ENCODE measurements at regions not wholly inside any gene's neighbourhood (a gene's known extent, or its start where the extent isn't known, plus 50 kb on each side); places are given as distances from the start of the nearest gene placed in this dataset.

DNA sequence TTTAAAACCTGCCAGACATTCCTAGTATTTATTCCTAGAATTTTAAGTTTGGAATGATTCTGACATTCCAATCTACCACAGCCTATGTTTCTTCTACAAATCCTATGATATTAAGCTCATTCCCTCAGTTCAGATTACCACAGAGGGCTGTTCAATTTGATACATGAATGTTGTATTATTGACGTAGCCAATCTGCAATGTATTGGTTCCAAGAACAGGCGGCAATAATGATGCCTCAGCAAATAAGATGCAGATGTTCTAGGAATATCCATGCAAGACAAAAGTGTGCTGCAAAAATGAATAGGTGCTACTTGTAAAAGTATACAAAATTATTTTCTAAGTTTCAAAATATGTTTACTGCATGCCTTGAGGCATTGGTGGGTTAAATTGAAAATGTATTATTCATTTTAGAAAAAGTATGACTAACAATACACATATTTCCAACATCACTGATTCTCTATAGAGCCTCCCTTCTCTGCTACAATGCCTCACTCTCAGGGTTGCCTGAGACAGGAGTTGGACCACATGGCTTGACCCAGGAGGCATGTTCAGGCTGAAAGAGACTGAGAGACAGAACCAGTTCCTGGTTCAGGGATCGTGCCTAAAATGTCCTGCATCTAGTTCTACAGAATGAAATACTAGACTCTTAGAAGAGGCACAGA lies 94.1 kb upstream of the CREB5 start:
- no peak for DNase-seq (ENCODE audit: extremely low read depth, low read depth)
- no peak overlapping the region for H3K4me3 ChIP-seq (replicated peaks; ENCODE audit: low read depth, low read length)
- TF ChIP-seq, protein P1, sequence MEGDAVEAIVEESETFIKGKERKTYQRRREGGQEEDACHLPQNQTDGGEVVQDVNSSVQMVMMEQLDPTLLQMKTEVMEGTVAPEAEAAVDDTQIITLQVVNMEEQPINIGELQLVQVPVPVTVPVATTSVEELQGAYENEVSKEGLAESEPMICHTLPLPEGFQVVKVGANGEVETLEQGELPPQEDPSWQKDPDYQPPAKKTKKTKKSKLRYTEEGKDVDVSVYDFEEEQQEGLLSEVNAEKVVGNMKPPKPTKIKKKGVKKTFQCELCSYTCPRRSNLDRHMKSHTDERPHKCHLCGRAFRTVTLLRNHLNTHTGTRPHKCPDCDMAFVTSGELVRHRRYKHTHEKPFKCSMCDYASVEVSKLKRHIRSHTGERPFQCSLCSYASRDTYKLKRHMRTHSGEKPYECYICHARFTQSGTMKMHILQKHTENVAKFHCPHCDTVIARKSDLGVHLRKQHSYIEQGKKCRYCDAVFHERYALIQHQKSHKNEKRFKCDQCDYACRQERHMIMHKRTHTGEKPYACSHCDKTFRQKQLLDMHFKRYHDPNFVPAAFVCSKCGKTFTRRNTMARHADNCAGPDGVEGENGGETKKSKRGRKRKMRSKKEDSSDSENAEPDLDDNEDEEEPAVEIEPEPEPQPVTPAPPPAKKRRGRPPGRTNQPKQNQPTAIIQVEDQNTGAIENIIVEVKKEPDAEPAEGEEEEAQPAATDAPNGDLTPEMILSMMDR (IDR thresholded peaks at IDR 0.05; ENCODE audit: low read depth, low read length, missing control alignments) = no peak

- H3K4me3 ChIP-seq (replicated peaks; ENCODE audit: low read depth, low read length) = no peak overlapping the region
- DNase-seq (ENCODE audit: extremely low read depth, low read depth) = no peak
- TF ChIP-seq, protein P1 (IDR thresholded peaks at IDR 0.05; ENCODE audit: low read depth, low read length, missing control alignments) = no peak
These were observed 88.5 kb upstream of the CREB5 start for GRCh38 chr7:28323833-28324232.

GRCh38 chr7:28328146-28328545 lies 84.2 kb upstream of the CREB5 start:
- TF ChIP-seq, protein P1 (IDR thresholded peaks at IDR 0.05; ENCODE audit: low read depth, low read length, missing control alignments) = no peak
- no peak for DNase-seq (ENCODE audit: extremely low read depth, low read depth)
- H3K4me3 ChIP-seq (replicated peaks; ENCODE audit: low read depth, low read length) = no peak overlapping the region

- no peak for DNase-seq (ENCODE audit: extremely low read depth, low read depth)
- TF ChIP-seq, protein P1 (IDR thresholded peaks at IDR 0.05; ENCODE audit: low read depth, low read length, missing control alignments) = no peak
- no peak overlapping the region for H3K4me3 ChIP-seq (replicated peaks; ENCODE audit: low read depth, low read length)
These were observed 83.3 kb upstream of the CREB5 start for GRCh38 chr7:28328822-28329660.

DNA sequence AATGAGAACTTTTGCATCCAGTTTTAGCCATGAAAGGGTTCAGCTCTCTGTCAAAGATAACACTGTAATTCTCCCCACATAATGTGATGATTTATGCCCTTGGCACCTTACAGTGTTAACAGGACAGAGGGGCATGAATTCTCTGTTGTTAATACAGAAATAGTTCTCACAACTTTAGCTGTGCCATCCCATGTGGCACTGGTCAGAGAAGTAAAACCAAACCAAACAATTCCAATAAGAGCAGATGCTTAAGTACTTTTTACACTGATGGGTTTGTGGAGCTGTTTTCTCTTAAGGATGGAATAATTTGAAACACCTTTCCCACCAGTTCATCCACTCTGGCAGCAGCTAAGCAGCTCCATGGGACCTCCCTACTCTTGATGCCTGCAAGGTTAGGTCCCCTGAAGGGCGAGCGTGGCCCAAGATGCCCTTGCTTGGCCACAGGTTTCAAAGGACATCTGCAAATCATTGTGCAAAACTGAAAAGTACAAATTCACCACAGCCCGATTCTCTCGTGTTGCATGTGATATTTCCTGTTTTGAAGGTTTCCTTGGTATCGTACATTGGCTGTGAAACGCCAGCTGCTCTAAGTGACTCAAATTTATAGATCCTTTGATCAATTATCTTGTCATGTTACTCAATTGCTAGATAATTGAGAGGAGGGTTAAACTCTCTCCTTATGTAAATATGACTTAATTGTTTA lies 82.5 kb upstream of the CREB5 start:
- H3K4me3 ChIP-seq (replicated peaks; ENCODE audit: low read depth, low read length) = no peak overlapping the region
- DNase-seq (ENCODE audit: extremely low read depth, low read depth) = peak; percentile 51

DNA sequence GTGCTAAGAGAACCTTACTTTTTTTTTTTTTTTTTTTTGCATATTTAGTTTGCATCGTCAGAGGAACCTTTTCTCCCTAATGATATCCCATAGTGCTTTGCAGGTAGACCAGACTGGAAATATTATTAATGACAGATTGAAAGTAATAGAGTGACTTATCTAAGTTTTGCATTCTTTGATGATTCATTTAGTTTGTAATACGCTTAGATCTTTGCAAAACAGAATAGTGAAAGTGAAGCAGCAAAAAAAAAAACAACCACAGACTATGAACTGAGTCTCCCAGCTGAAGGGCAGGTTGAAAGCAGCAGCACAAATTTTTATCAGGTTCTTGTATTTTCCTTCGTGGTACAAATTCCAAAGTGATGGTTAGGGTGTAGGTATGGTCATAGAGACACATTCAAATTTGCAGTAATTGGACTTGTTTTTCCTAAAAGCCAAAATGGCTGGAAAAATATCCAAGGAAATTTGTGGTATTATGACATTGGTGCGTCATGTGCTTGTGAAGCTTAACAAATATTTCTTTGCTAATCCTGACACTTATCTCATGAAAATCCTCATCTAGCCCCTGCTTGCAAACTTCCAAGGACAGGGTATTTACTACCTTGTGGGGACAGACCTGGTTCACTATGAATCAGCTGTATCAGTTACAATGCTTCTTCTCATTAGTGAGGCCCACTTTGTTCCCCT lies 81.8 kb upstream of the CREB5 start:
- H3K4me3 ChIP-seq (replicated peaks; ENCODE audit: low read depth, low read length) = no peak overlapping the region
- DNase-seq (ENCODE audit: extremely low read depth, low read depth) = no peak
- TF ChIP-seq, protein P1 (IDR thresholded peaks at IDR 0.05; ENCODE audit: low read depth, low read length, missing control alignments) = no peak

More for the DNA sequence above, 82.5 kb upstream of the CREB5 start:
- TF ChIP-seq, protein P1 (IDR thresholded peaks at IDR 0.05; ENCODE audit: low read depth, low read length, missing control alignments) = no peak

All from HFF-Myc (cell line).